Heart left ventricle (tissue), 13 donors: ENCODE measurements at regions not wholly inside any gene's neighbourhood (a gene's known extent, or its start where the extent isn't known, plus 50 kb on each side); places are given as distances from the start of the nearest gene placed in this dataset.

ENCODE experiments used
- POLR2A ChIP-seq, 2 donors: fragments of 450-650 bp; IDR thresholded peaks; one replicate each; pipeline ENCODE4 v1.6.1; 2017; ENCODE audit warnings: antibody characterized with exemption in 2 of 2, mild to moderate bottlenecking in 2 of 2, moderate library complexity in 2 of 2
- TF ChIP-seq, protein P1 (sequence below), 12 donors: fragments of 200-600 bp; sonication (generic) in 4 of 12; IDR thresholded peaks; one replicate each; pipeline versions ENCODE4 v1.5.0 to v1.8.0; 2018 to 2022; ENCODE audit warnings: antibody characterized with exemption in 12 of 12, mild to moderate bottlenecking in 5 of 12
- donor health status: ischemic (EF 13 %, LVEDD 7.1; RV severe dilation, severe dysfunction).
- donor health status: DM: no; HTN: yes; CAD: no.
- donor health status: DM: no; HTN: no; CAD: no.
- donor health status: ischemic (EF 25% LVEDD 6.9; RV normal size, moderate dysfunction).
- donor health status: ischemic (EF 25% LVEDD 5.7; RV mildly dilated, moderate dysfunction).
- donor health status: ischemic (EF 35%, LVEDD 5.7; RV mildly dilated, moderate dysfunction).
- donor health status: nonischemic (EF 11% LVEDD 7.7; RV severe dilation, severe dysfunction).
- donor health status: DM: yes; HTN: yes; CAD: no.
- donor health status: PGD.
- donor health status: ischemic (EF 29% LVEDD 5.4; RV normal size, mild dysfunction).
- donor health status: nonischemic (EF 23%, LVEDD 6.1; RV moderate dilation, normal function).

DNA sequence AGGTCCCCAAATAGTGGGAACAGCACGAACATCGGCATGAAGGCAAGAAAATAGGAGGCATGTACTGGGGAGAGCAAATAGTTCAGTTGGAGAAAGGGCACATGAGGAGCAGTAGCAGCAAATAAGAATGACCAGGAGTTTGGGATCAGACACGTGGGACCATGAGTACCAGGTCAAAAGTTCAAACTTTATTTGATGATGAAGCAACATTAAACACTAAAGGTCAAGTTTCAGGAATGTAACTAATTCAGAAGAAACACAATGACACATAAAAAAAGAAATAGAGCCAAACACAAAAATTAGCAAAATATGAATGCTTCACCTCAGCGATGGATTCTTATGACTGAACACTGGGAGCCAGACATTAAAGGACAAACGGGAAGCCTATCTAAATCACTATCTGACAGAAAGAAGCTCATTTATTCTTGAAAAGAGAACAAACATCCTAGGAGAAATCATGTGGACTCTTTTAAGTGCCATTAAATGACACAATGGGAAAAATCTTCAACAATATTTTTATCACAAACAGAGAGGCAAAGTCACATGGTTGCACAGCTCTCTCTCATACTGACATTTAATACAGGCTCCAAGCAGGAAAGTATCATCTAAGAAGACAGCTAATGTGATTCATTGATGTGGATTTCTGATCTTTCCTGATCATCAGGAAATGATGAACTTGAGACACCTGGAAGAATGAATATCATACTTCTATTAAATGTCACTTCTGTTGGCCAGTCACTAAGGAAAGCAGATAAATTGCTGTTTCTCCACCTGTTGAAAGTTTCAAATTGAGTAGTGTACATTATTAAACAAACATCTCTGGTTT, 216.9 kb upstream of the THBS1 start:
- TF ChIP-seq, protein P1, sequence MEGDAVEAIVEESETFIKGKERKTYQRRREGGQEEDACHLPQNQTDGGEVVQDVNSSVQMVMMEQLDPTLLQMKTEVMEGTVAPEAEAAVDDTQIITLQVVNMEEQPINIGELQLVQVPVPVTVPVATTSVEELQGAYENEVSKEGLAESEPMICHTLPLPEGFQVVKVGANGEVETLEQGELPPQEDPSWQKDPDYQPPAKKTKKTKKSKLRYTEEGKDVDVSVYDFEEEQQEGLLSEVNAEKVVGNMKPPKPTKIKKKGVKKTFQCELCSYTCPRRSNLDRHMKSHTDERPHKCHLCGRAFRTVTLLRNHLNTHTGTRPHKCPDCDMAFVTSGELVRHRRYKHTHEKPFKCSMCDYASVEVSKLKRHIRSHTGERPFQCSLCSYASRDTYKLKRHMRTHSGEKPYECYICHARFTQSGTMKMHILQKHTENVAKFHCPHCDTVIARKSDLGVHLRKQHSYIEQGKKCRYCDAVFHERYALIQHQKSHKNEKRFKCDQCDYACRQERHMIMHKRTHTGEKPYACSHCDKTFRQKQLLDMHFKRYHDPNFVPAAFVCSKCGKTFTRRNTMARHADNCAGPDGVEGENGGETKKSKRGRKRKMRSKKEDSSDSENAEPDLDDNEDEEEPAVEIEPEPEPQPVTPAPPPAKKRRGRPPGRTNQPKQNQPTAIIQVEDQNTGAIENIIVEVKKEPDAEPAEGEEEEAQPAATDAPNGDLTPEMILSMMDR (IDR thresholded peaks at IDR 0.05) = no peak
- TF ChIP-seq POLR2A (IDR thresholded peaks at IDR 0.05) = no peak
